ENCODE measurements at regions not wholly inside any gene's neighbourhood (a gene's known extent, or its start where the extent isn't known, plus 50 kb on each side); places are given as distances from the start of the nearest gene placed in this dataset.

GRCh38 chr5:87780831-87781760 lies 368.4 kb upstream of the CCNH start:
- BruUV-seq (replicated peaks), result no TSS peak
- Histone ChIP-seq H3K27ac (ENCODE audit: low read length) (no peak overlapping the region), H3K36me3 (ENCODE audit: control insufficient read depth, insufficient read depth, low read length) (no peaks in the 10 kb centered on the region), H3K4me1 (ENCODE audit: control insufficient read depth, insufficient read depth, low read length) (no peaks in the 10 kb centered on the region), H3K9me3 (ENCODE audit: control insufficient read depth, insufficient read depth, low read depth, low read length) (no peaks in the 10 kb centered on the region), H3K27me3 (ENCODE audit: control insufficient read depth, insufficient read depth, low read length) (peaks cover 3% of the 10 kb centered on the region; the same call in 1 of the 2 replicates), H3K4me3 (ENCODE audit: low read depth in 2 of 2, low read length in 2 of 2) (no peak overlapping the region)
- TF ChIP-seq CTCF (IDR thresholded peaks at IDR 0.05) (peak; percentile 93), REST (IDR thresholded peaks at IDR 0.05; ENCODE audit: insufficient read depth in 1 of 2, low read depth in 2 of 2, low read length in 1 of 2) (no peak)
- in situ Hi-C loops (cut with HindIII; ENCODE audit: low pct_unique_long_range_greater_than_20kb, low sequenced_read_pairs), result no loop called here
- DNase-seq (ENCODE audit: low read depth, low spot score) (peak; percentile 64), ATAC-seq (peak; percentile 100)
- ChIA-PET CTCF (interaction anchor here (0.5 to 2.8 kb wide), 8 partner anchors 12 to 943 kb away, joined by 3 to 13 read pairs (median 3); no protein-coding TSS in a partner anchor), POLR2A (no interaction called here)
- intact Hi-C loops (cut with micrococcal nuclease; ENCODE audit: unreplicated experiment), result loop anchor here (1.0 to 10.0 kb wide), 3 partner anchors 364 to 910 kb away; no protein-coding TSS in a partner anchor

GRCh38 chr5:87778876-87779275 lies 366.1 kb upstream of the CCNH start:
- no peaks in the 10 kb centered on the region for H3K4me1 ChIP-seq (ENCODE audit: control insufficient read depth, insufficient read depth, low read length)
- POLR2A ChIA-PET, result no interaction called here
- H3K4me3 ChIP-seq (ENCODE audit: low read depth in 2 of 2, low read length in 2 of 2), result no peak overlapping the region
- no TSS peak for BruUV-seq (replicated peaks)
- intact Hi-C loops (cut with micrococcal nuclease; ENCODE audit: unreplicated experiment) (no loop called here), in situ Hi-C loops (cut with HindIII; ENCODE audit: low pct_unique_long_range_greater_than_20kb, low sequenced_read_pairs) (no loop called here)
- CTCF ChIA-PET, result no interaction called here
- peaks cover 3% of the 10 kb centered on the region; the same call in 1 of the 2 replicates for H3K27me3 ChIP-seq (ENCODE audit: control insufficient read depth, insufficient read depth, low read length)
- H3K9me3 ChIP-seq (ENCODE audit: control insufficient read depth, insufficient read depth, low read depth, low read length), result no peaks in the 10 kb centered on the region
- no peak for ATAC-seq
- no peaks in the 10 kb centered on the region for H3K36me3 ChIP-seq (ENCODE audit: control insufficient read depth, insufficient read depth, low read length)
- no peak overlapping the region for H3K27ac ChIP-seq (ENCODE audit: low read length)
- no peak for DNase-seq (ENCODE audit: low read depth, low spot score)
- TF ChIP-seq SIN3A (IDR thresholded peaks at IDR 0.05; ENCODE audit: borderline replicate concordance, insufficient read depth, low read depth, low read length), result no peak
- no peak for TF ChIP-seq TCF7L2 (IDR thresholded peaks at IDR 0.05; ENCODE audit: low read depth, low read length)
- TF ChIP-seq CTCF (IDR thresholded peaks at IDR 0.05), result no peak
- TF ChIP-seq POLR2AphosphoS5 (IDR thresholded peaks at IDR 0.05; ENCODE audit: low read depth, low read length), result no peak
- no peak for TF ChIP-seq REST (IDR thresholded peaks at IDR 0.05; ENCODE audit: insufficient read depth in 1 of 2, low read depth in 2 of 2, low read length in 1 of 2)

All from Panc1 (cell line).